Cortex of kidney (tissue), 1 donor: ENCODE measurements at regions not wholly inside any gene's neighbourhood (a gene's known extent, or its start where the extent isn't known, plus 50 kb on each side); places are given as distances from the start of the nearest gene placed in this dataset.

Experiments
- DNase-seq: peaks from one replicate; lab custom pipeline; 2025; lab: John Stamatoyannopoulos, UW

DNA sequence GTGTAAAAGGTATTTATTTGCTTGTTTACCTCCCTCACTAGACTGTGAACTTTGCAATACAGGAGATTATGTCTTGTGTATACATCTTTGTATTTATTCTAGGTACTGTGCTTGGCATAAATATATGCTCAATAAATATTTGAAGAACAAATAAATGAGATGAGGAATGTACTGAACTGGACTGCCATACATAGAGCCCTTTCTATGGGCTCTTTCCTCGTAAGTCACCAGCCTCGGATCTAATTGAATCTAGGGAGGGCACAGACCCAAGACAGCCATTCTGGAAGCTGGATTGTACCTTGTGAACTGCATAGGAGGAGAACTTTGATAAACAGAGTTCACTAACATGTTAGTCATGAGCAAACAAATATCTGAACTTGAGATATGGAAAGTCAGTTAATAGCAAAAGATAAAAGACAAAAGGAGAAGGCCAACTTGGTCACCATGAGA is 503.9 kb downstream of the INSC start:
- DNase-seq = no peak

DNA sequence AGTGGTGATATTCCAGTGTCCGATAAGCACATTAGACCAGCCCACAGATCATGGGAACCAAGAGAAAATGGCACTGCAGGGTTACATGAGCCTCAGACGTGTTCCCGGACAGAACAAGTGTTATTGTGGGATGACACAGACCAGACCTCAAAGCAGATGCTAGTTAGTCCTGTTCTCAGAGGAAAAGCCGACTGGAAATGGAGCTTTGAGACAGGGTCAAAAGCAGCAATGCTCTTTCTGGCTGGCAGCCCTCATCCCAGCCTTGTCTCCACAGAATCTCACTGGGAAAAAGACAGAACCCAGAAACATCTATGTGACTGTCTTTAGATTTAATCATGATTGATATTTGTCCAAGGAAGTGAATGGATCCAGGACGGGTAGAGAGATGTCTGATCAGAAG is 506.8 kb downstream of the INSC start:
- DNase-seq = no peak

DNA sequence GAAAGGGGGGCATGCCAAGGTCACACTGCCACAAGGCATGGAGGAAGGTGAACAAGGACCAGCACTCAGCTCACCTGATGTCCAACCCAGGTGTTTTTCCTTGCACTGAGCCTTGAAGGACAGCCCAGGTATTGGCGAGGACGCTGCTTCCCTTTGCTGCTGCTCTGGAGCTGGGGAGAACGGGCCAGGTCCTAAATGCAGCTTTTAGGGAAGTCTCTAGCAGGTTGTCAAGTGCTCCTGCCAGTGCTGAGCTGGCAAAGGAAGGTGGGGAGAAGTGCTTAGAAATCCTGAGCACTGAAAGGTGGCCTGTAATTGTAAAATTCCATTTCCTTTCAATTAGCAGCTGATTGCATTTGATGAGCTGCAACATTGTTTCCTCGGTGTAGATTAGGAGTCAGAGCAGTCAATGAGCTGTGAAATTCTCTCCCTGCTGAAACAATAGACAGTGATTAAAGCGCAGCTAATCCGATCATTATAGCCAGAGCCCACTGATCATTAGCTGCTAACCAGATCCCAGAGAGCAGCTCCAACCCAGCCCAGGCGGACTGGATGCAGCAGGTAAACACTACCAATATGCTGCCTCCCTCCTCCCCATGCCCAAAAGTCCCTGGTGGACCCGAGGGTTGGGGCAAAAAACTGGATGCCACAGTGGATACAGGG is 507.6 kb downstream of the INSC start:
- DNase-seq = no peak

GRCh38 chr11:15624701-15625100 is 510.0 kb downstream of the INSC start:
- DNase-seq = no peak

DNA sequence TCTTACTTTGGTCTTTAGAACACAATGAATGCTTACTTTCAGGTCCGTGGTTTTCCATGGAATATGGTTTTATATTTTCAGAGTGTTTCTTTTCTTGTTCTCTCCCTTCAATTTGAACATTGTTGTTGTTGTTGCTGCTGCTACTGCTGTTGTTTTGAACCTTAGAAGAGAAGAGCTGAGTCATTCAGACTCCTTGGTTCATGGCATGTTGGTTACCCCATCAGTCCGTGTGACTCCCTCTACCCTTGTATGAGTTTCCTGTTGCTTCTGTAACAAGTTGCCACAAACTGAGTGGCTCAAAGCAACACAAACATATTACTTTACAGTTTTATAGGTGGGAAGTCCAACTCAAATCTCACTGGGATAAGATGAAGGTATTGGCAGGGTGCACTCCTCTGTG is 511.0 kb downstream of the INSC start:
- no peak for DNase-seq

- DNase-seq = no peak
These were observed 512.8 kb downstream of the INSC start for GRCh38 chr11:15627560-15627959.

DNA sequence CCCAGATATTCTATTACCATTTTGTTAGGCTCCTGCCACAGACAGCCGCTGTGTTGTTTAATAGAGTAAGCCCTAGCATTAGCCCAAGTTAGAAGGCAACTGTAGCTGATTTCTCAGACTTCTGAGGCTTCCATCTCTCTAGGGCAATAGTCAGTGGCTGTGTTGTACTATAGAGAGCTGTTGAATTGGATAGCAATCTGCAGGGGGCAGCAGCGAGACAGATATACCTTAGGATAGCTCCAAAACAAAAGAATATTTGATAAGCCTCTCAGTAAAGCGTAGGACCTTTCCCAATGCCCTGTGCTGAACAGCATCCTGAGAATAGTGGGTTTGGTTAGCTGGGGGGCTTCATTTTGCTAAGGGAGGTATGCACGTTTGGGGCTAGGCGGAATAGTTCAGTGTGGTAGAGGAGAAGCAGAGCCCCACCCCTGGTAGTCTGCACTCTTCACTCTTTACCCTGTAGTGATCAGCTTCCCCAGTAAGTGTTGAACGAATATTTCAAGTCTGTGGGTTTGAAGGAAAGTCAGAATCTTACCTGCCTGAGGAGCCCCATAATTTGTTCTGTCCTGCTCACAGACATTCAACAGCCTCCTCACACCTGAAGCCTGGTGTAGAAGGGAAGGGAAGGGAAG is 515.1 kb downstream of the INSC start:
- no peak for DNase-seq

DNA sequence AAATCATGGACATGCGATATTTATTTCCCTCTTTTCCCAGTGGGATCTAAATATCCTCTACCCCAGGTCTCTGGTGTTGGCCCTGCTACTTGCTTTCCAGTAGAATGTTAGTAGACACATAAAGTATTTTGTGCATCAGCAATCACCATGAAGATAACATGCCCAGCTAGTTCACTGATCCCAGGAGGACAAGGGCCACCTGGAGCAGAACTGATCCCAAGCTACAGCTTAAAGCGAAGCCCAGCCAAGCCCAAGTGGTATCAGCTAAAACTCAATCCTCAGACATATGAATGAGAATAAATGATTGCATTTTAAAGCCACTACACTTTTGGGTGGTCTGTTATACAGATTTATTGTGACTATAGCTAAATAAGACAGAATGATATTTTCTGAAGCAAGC is 516.2 kb downstream of the INSC start:
- DNase-seq = no peak

GRCh38 chr11:15635521-15635920 is 520.8 kb downstream of the INSC start:
- DNase-seq = no peak

DNA sequence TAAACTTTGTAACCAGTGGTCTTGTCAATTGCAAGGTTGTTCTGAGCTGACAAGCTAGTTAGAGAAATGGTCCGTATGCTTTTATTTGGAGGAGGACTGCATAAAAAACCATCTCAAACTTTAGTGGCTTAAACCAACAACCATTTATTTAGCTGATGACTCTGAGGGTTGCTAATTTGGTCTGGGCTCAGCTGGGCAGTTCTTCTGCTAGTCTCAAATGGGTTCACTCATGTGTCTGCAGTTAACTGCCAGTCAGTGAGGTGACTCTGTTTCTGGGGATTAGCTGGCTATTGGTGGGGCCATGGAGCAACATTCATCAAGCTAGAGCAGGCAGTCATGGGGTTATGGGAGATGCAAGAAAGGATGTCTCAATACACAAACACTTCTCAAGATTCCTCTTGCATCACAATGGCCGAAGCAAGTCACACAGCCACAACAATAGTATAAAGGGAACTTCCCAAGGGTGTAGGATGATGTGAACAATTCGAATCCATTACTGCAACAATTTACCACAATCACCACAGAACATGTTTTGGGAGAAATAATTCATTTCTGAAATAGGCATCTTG is 521.9 kb downstream of the INSC start:
- DNase-seq = no peak

GRCh38 chr11:15638386-15638787 is 523.7 kb downstream of the INSC start:
- DNase-seq = no peak

- DNase-seq = no peak
These were observed 525.6 kb downstream of the INSC start for GRCh38 chr11:15640318-15640717.

- DNase-seq = no peak
These were observed 526.7 kb downstream of the INSC start for GRCh38 chr11:15641271-15642045.

- no peak for DNase-seq
These were observed 530.5 kb downstream of the INSC start for GRCh38 chr11:15645201-15645600.

- DNase-seq = no peak
These were observed 534.8 kb downstream of the INSC start for GRCh38 chr11:15649371-15650104.

DNA sequence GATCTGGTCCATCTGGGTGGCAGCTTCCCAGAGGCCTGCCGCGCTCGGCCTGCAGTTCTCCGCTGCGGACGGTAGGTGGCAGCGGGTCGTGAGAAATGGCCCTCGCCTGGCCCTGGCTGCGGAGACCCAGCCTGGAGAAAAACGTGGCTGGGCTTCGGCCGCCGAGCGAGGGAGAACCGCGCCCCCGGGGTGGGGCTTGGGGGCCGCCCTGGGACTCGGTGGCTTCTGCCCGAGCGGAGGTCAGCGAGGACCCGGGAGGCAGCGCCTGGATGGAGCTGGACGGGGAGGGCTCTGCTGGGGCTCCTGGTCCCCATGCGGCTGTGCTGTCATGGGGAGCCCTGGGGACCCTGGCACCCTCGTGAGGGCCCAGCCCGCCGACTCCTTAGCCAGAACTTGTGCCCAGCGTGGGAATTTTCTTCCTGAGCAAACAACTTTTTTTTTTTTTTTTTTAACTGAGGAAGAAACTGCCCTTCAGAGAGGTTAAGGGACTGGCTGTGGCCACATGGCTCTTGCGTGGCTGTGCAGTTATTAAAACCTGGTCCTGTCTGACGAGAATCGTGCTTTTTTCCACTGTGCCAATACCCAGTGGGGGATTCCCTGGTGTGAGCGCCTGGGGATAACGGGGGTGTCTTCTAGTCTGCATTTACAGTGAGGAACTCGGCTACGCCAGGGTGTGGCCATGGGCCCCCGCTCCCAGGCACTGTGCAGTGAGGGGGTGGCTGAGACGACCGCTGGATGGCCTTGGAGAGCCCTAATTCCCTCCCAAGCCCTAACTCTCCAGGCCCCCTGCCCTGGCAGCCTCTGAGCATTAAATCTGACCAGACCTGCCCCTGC is 535.6 kb downstream of the INSC start:
- peak; percentile 43 for DNase-seq

DNA sequence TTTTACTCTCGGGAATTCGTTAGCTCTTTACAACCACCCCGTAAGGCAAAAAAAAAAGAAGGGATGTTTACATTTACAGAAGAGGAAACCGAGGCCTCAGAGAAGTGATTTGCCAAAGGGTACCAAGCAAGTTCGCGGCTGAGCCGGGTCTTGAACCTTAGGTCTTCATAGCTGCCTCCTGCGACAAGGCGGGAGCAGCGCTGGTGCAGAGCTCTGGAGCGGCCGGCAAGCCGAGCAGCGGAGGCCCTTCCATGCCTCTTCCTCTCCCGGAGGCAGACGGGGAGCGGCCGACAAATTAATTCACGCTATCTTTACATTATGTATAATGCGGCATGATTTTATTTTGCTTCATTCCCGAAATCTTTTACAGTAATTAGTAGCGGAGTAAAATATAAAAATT is 536.3 kb downstream of the INSC start:
- no peak for DNase-seq

GRCh38 chr11:15651816-15652215 is 537.1 kb downstream of the INSC start:
- DNase-seq = no peak

GRCh38 chr11:15653191-15653710 is 538.5 kb downstream of the INSC start:
- DNase-seq = no peak

DNA sequence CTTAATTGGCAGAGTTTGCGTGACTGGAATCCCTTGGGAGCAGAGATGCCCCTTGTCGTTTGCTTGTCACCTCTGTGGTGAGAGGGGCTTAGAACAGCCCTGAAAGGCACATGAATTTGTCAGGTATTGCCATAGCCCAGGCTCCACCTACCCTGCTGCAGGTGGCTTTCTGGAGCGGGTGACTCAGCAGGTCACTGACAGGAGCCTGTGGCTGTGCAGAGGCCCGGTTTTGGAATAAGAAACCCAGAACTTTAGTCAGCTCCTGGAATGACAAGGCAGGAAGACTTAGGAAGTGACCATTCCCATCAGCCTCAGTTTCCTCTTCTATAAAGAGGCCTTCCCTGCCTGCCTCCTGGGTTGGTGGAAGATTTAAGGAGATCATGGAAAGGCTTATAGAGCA is 539.7 kb downstream of the INSC start:
- DNase-seq = no peak

DNA sequence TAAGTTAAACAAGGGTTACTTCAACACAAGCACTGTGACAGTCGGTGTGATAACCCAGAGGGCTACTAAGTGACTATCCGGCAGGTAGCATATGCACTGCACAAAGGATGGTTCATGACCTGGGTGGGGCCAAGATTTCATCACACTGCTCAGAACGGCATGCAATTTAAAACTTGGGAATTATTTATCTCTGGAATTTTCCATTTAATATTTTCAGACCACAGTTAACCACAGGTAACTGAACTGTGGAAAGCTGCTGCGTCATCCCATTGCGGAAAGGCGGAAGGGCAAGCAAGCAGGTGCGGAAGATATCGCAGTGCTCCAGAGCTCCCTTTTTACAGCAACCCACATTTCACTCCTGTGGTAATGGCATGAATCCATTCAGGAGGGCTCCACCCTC is 540.8 kb downstream of the INSC start:
- DNase-seq = no peak
